B cell (primary cell): ENCODE measurements at regions not wholly inside any gene's neighbourhood (a gene's known extent, or its start where the extent isn't known, plus 50 kb on each side); places are given as distances from the start of the nearest gene placed in this dataset.

Experiments used
- ATAC-seq: fragments of 200-7000 bp; cut with Tn5 transposase; one replicate; pipeline ENCODE4 v1.10.0; 2021; ENCODE audit warnings: low read depth, mild to moderate bottlenecking, moderate number of reproducible peaks, moderate library complexity
- CTCF ChIA-PET: fragments of 350-600 bp; sonication (Branson Sonifier 250); formaldehyde crosslinking; loops from one replicate; lab custom pipeline; 2021; ENCODE audit warnings: antibody characterized with exemption, inconsistent platforms; lab: Charles Lee
- POLR2A ChIA-PET: fragments of 350-600 bp; sonication (Branson Sonifier 250); formaldehyde crosslinking; loops from one replicate; lab custom pipeline; 2021; ENCODE audit warnings: antibody characterized with exemption; lab: Charles Lee
- DNase-seq: peaks from one replicate; pipeline ENCODE4 v3.0.0; 2013
- H2AFZ ChIP-seq: 2 replicates; pipeline ENCODE4 v1.6.1; 2012; ENCODE audit warnings: mild to moderate bottlenecking, low read depth, low read length; ENCODE audit not compliant: insufficient read depth, poor library complexity, severe bottlenecking
- H3K27ac ChIP-seq, 2 donors: 1 replicate in 1 of 2; 2 replicates in 1 of 2; pipeline ENCODE4 v1.5.1; 2012 to 2013; ENCODE audit warnings: low read length in 2 of 2, mild to moderate bottlenecking in 2 of 2, moderate library complexity in 1 of 2
- H3K27me3 ChIP-seq, 4 experiments: fragments of 200-600 bp in 1 of 4; sonication (generic) in 1 of 4; replicated peaks in 1 of 4; 1 replicate in 2 of 4; 2 replicates in 2 of 4; pipeline versions ENCODE4 v1.6.1 to v1.7.0; 2013 to 2016; ENCODE audit warnings: low read length in 3 of 4, mild to moderate bottlenecking in 2 of 4, mixed read lengths in 1 of 4, moderate library complexity in 1 of 4; ENCODE audit not compliant: insufficient read depth in 4 of 4, control insufficient read depth in 3 of 4; ENCODE audit errors: control extremely low read depth in 1 of 4
- H3K36me3 ChIP-seq, 2 experiments: replicated peaks in 1 of 2; 1 replicate in 1 of 2; 2 replicates in 1 of 2; pipeline versions ENCODE4 v1.6.1 to v1.7.1; 2013; ENCODE audit warnings: low read length in 1 of 2; ENCODE audit not compliant: insufficient read depth in 2 of 2, control insufficient read depth in 1 of 2; ENCODE audit errors: control extremely low read depth in 1 of 2, extremely low read depth in 1 of 2
- H3K4me1 ChIP-seq, 2 donors: fragments of 200-600 bp in 1 of 2; sonication (generic) in 1 of 2; 1 replicate in 1 of 2; 2 replicates in 1 of 2; pipeline versions ENCODE4 v1.5.1 to v1.6.1; 2013 to 2017; ENCODE audit warnings: low read length in 2 of 2; ENCODE audit not compliant: control insufficient read depth in 2 of 2, insufficient read depth in 2 of 2
- H3K4me2 ChIP-seq: replicated peaks from 2 replicates; pipeline ENCODE3; 2012; ENCODE audit warnings: mild to moderate bottlenecking, low read depth, low read length; ENCODE audit not compliant: poor library complexity, severe bottlenecking
- H3K4me3 ChIP-seq, 5 experiments: fragments of 200-600 bp in 1 of 5; sonication (generic) in 1 of 5; 1 replicate in 3 of 5; 2 replicates in 2 of 5; pipeline versions ENCODE4 v1.5.1 to v1.7.0; 2011 to 2016; ENCODE audit warnings: low read length in 4 of 5, mild to moderate bottlenecking in 4 of 5, low read depth in 2 of 5, control low read depth in 1 of 5, moderate library complexity in 1 of 5; ENCODE audit not compliant: insufficient read depth in 1 of 5; ENCODE audit errors: control extremely low read depth in 1 of 5, extremely low read depth in 1 of 5
- H3K79me2 ChIP-seq: fragments of 200-600 bp; sonication (generic); one replicate; pipeline ENCODE4 v1.6.0; 2016; ENCODE audit warnings: low read length; ENCODE audit not compliant: control insufficient read depth, insufficient read depth
- H3K9ac ChIP-seq: fragments of 200-600 bp; sonication (generic); 2 replicates; pipeline ENCODE4 v1.6.1; 2017; ENCODE audit warnings: mild to moderate bottlenecking, low read length, moderate library complexity
- H3K9me3 ChIP-seq, 3 donors: one replicate each; pipeline versions ENCODE4 v1.6.1 to v1.7.1; 2013; ENCODE audit warnings: low read length in 2 of 3; ENCODE audit not compliant: control insufficient read depth in 2 of 3, insufficient read depth in 1 of 3; ENCODE audit errors: control extremely low read depth in 1 of 3
- H4K20me1 ChIP-seq: 2 replicates; pipeline ENCODE4 v1.6.0; 2012; ENCODE audit warnings: mild to moderate bottlenecking, low read length; ENCODE audit not compliant: insufficient read depth, control insufficient read depth, poor library complexity, severe bottlenecking
- H3K27ac Mint-ChIP-seq: one replicate; pipeline ENCODE4 v1.8.0; 2021; ENCODE audit warnings: mixed read lengths
- H3K27me3 Mint-ChIP-seq: one replicate; pipeline ENCODE4 v1.8.0; 2021; ENCODE audit warnings: mixed read lengths
- H3K4me1 Mint-ChIP-seq: one replicate; pipeline ENCODE4 v1.8.0; 2021; ENCODE audit warnings: mixed read lengths
- H3K4me3 Mint-ChIP-seq: one replicate; pipeline ENCODE4 v1.8.0; 2021; ENCODE audit warnings: mixed read lengths
- H3K9me3 Mint-ChIP-seq: one replicate; pipeline ENCODE4 v1.8.0; 2022; ENCODE audit warnings: mixed read lengths; ENCODE audit not compliant: insufficient read depth
- CTCF ChIP-seq: fragments of 200-600 bp; IDR thresholded peaks from one replicate; pipeline ENCODE4 v1.8.0; 2022; ENCODE audit warnings: antibody characterized with exemption, mild to moderate bottlenecking
- EZH2 ChIP-seq: IDR thresholded peaks from 2 replicates; pipeline ENCODE4 v1.6.1; 2012; ENCODE audit warnings: borderline replicate concordance, low read depth, mild to moderate bottlenecking, moderate library complexity, low read length; ENCODE audit not compliant: insufficient read depth, poor library complexity, severe bottlenecking
- WGBS: methylation state at CpG from one replicate; pipeline ENCODE4 v1.1.5; 2013; ENCODE audit warnings: missing lambda C conversion rate; ENCODE audit not compliant: insufficient coverage; 5-methylcytosine and 5-hydroxymethylcytosine counted together
- intact Hi-C: fragments of 100-400 bp; cut with micrococcal nuclease; formaldehyde crosslinking; loops from one replicate; pipeline ENCODE4 v1.10.0; 2022

DNA sequence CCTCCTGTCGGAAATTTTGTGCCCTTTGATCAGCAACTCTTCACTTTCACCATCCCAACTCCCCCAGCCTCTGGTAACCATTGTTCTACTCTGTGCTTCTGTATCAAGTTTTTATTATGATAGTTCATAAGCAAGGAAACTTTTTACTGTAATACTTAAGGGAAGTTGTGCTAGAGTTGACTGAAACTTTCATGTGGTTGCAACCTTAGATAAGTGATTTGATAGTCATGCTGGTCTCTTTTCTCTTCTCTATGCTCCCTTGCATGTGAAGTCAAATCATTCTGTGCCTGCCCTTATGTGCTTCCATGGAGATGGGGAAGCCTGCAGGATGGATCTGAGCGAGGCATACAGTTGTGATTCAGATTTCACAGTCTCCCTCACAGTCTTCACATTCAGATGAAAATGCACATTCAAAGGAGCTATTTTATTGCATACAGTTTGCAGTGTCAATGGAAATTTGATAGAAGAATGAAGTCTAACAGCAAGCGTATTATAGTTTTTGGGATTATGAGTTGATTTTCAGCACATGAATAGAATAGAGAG lies 1428.3 kb upstream of the TENM3 start:
- Histone ChIP-seq H2AFZ (no peak overlapping the region), H3K4me3 (no peak overlapping the region), H3K9me3 (no peaks in the 10 kb centered on the region), H3K27ac (no peak overlapping the region), H3K79me2 (no peaks in the 10 kb centered on the region), H3K4me1 (no peaks in the 10 kb centered on the region), H3K36me3 (no peaks in the 10 kb centered on the region), H4K20me1 (no peaks in the 10 kb centered on the region), H3K4me2 (no peak overlapping the region), H3K27me3 (no peaks in the 10 kb centered on the region), H3K9ac (no peak overlapping the region)
- no peak overlapping the region for H3K4me3 Mint-ChIP-seq
- TF ChIP-seq CTCF = no peak
- no peak for TF ChIP-seq EZH2
- ChIA-PET CTCF (no interaction called here), POLR2A (no interaction called here)
- no peak overlapping the region for H3K27ac Mint-ChIP-seq
- H3K9me3 Mint-ChIP-seq = no peaks in the 10 kb centered on the region
- no CpG with 5 or more reads among the region's 3 CpGs for whole genome bisulfite sequencing
- no peak for DNase-seq
- no peak for ATAC-seq
- no peaks in the 10 kb centered on the region for H3K27me3 Mint-ChIP-seq
- intact Hi-C loops = no loop called here
- no peaks in the 10 kb centered on the region for H3K4me1 Mint-ChIP-seq

DNA sequence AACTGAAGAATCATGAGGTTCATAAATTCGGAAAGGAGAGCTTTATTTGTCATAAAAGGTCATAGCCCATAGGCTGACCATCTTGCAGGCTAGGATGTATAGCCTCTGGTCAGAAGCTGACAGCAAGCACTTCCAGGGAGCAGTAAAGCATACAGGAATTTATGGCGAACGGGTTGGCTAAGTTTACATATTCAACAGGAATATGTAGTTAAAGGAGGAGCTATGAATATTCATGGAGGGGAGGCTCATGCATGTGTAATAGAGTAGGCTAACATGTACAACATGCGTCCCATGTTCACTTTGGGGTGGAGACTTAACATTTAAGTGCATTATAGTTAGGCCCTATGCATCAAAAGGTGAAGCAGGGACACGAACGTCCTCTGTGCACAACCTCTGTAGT lies 1425.7 kb upstream of the TENM3 start:
- intact Hi-C loops = no loop called here
- no peaks in the 10 kb centered on the region for H4K20me1 ChIP-seq
- TF ChIP-seq CTCF = no peak
- no peak for TF ChIP-seq EZH2

More for the DNA sequence above, 1425.7 kb upstream of the TENM3 start:
- H3K4me2 ChIP-seq = no peak overlapping the region
- H3K4me1 ChIP-seq = no peaks in the 10 kb centered on the region
- Mint-ChIP-seq H3K9me3 (no peaks in the 10 kb centered on the region), H3K27me3 (no peaks in the 10 kb centered on the region), H3K4me3 (no peak overlapping the region), H3K4me1 (no peaks in the 10 kb centered on the region), H3K27ac (no peak overlapping the region)
- no peaks in the 10 kb centered on the region for H3K36me3 ChIP-seq
- no peaks in the 10 kb centered on the region for H3K9me3 ChIP-seq
- DNase-seq = no peak
- no peak overlapping the region for H3K27ac ChIP-seq
- no peak for ATAC-seq
- POLR2A ChIA-PET = no interaction called here
- H3K9ac ChIP-seq = no peak overlapping the region
- H3K4me3 ChIP-seq = no peak overlapping the region
- H2AFZ ChIP-seq = no peak overlapping the region
- CTCF ChIA-PET = no interaction called here
- no peaks in the 10 kb centered on the region for H3K27me3 ChIP-seq
- 94% methylated on average over 6 of the region's 6 CpGs for WGBS
- H3K79me2 ChIP-seq = no peaks in the 10 kb centered on the region
